ENCODE measurements at regions not wholly inside any gene's neighbourhood (a gene's known extent, or its start where the extent isn't known, plus 50 kb on each side); places are given as distances from the start of the nearest gene placed in this dataset.

DNA sequence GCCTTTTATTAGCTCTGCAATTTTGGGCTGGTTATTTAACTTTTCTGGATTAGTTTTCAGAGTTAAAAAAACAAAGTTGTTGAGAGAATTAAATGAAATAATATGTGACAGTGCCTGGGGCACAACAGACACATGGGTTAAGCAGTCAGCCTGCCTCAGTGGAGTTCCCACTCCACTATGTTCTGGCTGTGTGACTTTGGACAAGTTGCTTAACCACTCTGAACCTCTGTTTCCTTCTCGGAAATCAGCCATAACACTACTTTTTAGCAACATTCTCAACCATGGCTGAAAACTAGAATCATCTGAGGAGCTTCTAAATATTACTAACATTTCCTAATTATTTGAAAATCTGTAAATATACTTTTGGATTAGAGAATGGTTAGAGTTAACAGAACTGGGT, 56.5 kb upstream of the SLC6A11 start:
- TF ChIP-seq EP300 (IDR thresholded peaks at IDR 0.05; ENCODE audit: borderline replicate concordance), result no peak
- TF ChIP-seq TAF1 (IDR thresholded peaks at IDR 0.05; ENCODE audit: low read depth), result no peak
- no peak for TF ChIP-seq TEAD4 (IDR thresholded peaks at IDR 0.05)
- TF ChIP-seq RAD21 (IDR thresholded peaks at IDR 0.05; ENCODE audit: low read depth), result no peak
- TF ChIP-seq REST (IDR thresholded peaks at IDR 0.05; ENCODE audit: low read depth), result no peak
